BLaER1 treated with 17β-estradiol and CSF1 and Interleukin-3, amounts not matched to agents 10 nM and 100 nM (cell line): ENCODE measurements at regions not wholly inside any gene's neighbourhood (a gene's known extent, or its start where the extent isn't known, plus 50 kb on each side); places are given as distances from the start of the nearest gene placed in this dataset.
A peak's percentile ranks its signal among the peaks of the same experiment; 100 is the strongest.

Source experiments
- H3K27ac ChIP-seq, 11 experiments: shearing (Covaris generic); formaldehyde crosslinking; 2 replicates each; pipeline ENCODE4 v1.8.1; 2022
- H3K27me3 ChIP-seq, 11 experiments: shearing (Covaris generic); formaldehyde crosslinking; 2 replicates each; pipeline ENCODE4 v1.8.1; 2022
- H3K36me3 ChIP-seq, 11 experiments: shearing (Covaris generic); formaldehyde crosslinking; 2 replicates each; pipeline ENCODE4 v1.8.1; 2022
- H3K4me1 ChIP-seq, 10 experiments: shearing (Covaris generic); formaldehyde crosslinking; 2 replicates each; pipeline ENCODE4 v1.8.1; 2022
- H3K4me2 ChIP-seq, 11 experiments: shearing (Covaris generic); formaldehyde crosslinking; 2 replicates each; pipeline ENCODE4 v1.8.1; 2022
- H3K4me3 ChIP-seq, 10 experiments: shearing (Covaris generic); formaldehyde crosslinking; 2 replicates each; pipeline ENCODE4 v1.8.1; 2022
- H3K9ac ChIP-seq, 11 experiments: shearing (Covaris generic); formaldehyde crosslinking; 2 replicates each; pipeline ENCODE4 v1.8.1; 2022
- H3K9me3 ChIP-seq, 11 experiments: shearing (Covaris generic); formaldehyde crosslinking; replicated peaks in 1 of 11; 2 replicates each; pipeline ENCODE4 v1.8.1; 2022
- H4K20me1 ChIP-seq, 11 experiments: shearing (Covaris generic); formaldehyde crosslinking; 2 replicates each; pipeline ENCODE4 v1.8.1; 2022
- Cebpa-rat ChIP-seq, 11 experiments: shearing (Covaris generic); IDR thresholded peaks; 2 replicates each; pipeline ENCODE4 v1.8.1; 2022

GRCh38 chr10:120741396-120741795, 109.8 kb upstream of the WDR11 start:
- Histone ChIP-seq H3K36me3 (no peaks in the 10 kb centered on the region), H3K4me3 (no peak overlapping the region), H3K9ac (no peak overlapping the region), H3K4me1 (peaks cover 0 to 15% (median 0%) of the 10 kb centered on the region in 10 experiments; a peak in 8 of 20 replicates), H4K20me1 (no peaks in the 10 kb centered on the region; a peak in 1 of 22 replicates), H3K27ac (no peak overlapping the region), H3K4me2 (no peak overlapping the region), H3K9me3 (no peaks in the 10 kb centered on the region), H3K27me3 (no peaks in the 10 kb centered on the region)
- TF ChIP-seq Cebpa-rat (IDR thresholded peaks at IDR 0.05), result no peak

- Histone ChIP-seq H3K9me3 (no peaks in the 10 kb centered on the region), H3K4me3 (no peak overlapping the region), H3K9ac (no peak overlapping the region), H3K36me3 (no peaks in the 10 kb centered on the region), H3K27ac (no peak overlapping the region), H3K4me2 (no peak overlapping the region), H4K20me1 (no peaks in the 10 kb centered on the region), H3K4me1 (peaks cover 0 to 20% (median 0%) of the 10 kb centered on the region in 10 experiments; a peak in 8 of 20 replicates), H3K27me3 (no peaks in the 10 kb centered on the region)
- TF ChIP-seq Cebpa-rat (IDR thresholded peaks at IDR 0.05), result no peak
Observed at GRCh38 chr10:120742373-120742772, 108.8 kb upstream of the WDR11 start.

GRCh38 chr10:120744040-120744439, 107.1 kb upstream of the WDR11 start:
- no peak overlapping the region for H3K4me2 ChIP-seq
- no peaks in the 10 kb centered on the region for H4K20me1 ChIP-seq
- H3K9me3 ChIP-seq, result no peaks in the 10 kb centered on the region
- no peak overlapping the region for H3K27ac ChIP-seq
- no peak overlapping the region for H3K9ac ChIP-seq
- peaks cover 0 to 28% (median 0%) of the 10 kb centered on the region in 10 experiments; a peak in 8 of 20 replicates for H3K4me1 ChIP-seq
- H3K4me3 ChIP-seq, result no peak overlapping the region
- no peak for TF ChIP-seq Cebpa-rat (IDR thresholded peaks at IDR 0.05)
- no peaks in the 10 kb centered on the region for H3K27me3 ChIP-seq
- no peaks in the 10 kb centered on the region for H3K36me3 ChIP-seq

- no peaks in the 10 kb centered on the region for H3K27me3 ChIP-seq
- H3K4me3 ChIP-seq, result no peak overlapping the region
- no peak for TF ChIP-seq Cebpa-rat (IDR thresholded peaks at IDR 0.05)
- H3K4me1 ChIP-seq, result peaks cover 0 to 44% (median 11%) of the 10 kb centered on the region in 10 experiments; a peak in 10 of 20 replicates
- peak overlapping the region in 2 of 11 experiments; percentile 41 to 59; a peak in 4 of 22 replicates for H3K27ac ChIP-seq
- no peak overlapping the region for H3K9ac ChIP-seq
- H4K20me1 ChIP-seq, result no peaks in the 10 kb centered on the region
- no peaks in the 10 kb centered on the region for H3K9me3 ChIP-seq
- H3K36me3 ChIP-seq, result no peaks in the 10 kb centered on the region
- H3K4me2 ChIP-seq, result peak overlapping the region in 4 of 11 experiments; percentile 34 to 87 (median 73); a peak in 7 of 22 replicates
Observed at GRCh38 chr10:120746001-120746777, 105.0 kb upstream of the WDR11 start.

- no peaks in the 10 kb centered on the region for H4K20me1 ChIP-seq
- H3K4me1 ChIP-seq, result peaks cover 0 to 46% (median 11%) of the 10 kb centered on the region in 10 experiments; a peak in 10 of 20 replicates
- no peak overlapping the region for H3K9ac ChIP-seq
- H3K27ac ChIP-seq, result no peak overlapping the region
- H3K27me3 ChIP-seq, result no peaks in the 10 kb centered on the region
- no peaks in the 10 kb centered on the region for H3K36me3 ChIP-seq
- peak overlapping the region in 2 of 11 experiments; percentile 79 to 84; a peak in 3 of 22 replicates for H3K4me2 ChIP-seq
- TF ChIP-seq Cebpa-rat (IDR thresholded peaks at IDR 0.05), result no peak
- H3K4me3 ChIP-seq, result no peak overlapping the region
- no peaks in the 10 kb centered on the region for H3K9me3 ChIP-seq
Observed at GRCh38 chr10:120748519-120748918, 102.6 kb upstream of the WDR11 start.

- peak overlapping the region in 3 of 11 experiments; percentile 67 to 82 (median 76); a peak in 5 of 22 replicates for H3K27ac ChIP-seq
- H3K9me3 ChIP-seq, result no peaks in the 10 kb centered on the region
- H3K4me1 ChIP-seq, result peaks cover 0 to 46% (median 11%) of the 10 kb centered on the region in 10 experiments; a peak in 10 of 20 replicates
- H3K4me2 ChIP-seq, result peak overlapping the region in 3 of 11 experiments; percentile 79 to 84 (median 79); a peak in 4 of 22 replicates
- no peaks in the 10 kb centered on the region for H3K36me3 ChIP-seq
- no peaks in the 10 kb centered on the region for H3K27me3 ChIP-seq
- H3K4me3 ChIP-seq, result no peak overlapping the region
- H4K20me1 ChIP-seq, result no peaks in the 10 kb centered on the region
- no peak overlapping the region for H3K9ac ChIP-seq
- no peak for TF ChIP-seq Cebpa-rat (IDR thresholded peaks at IDR 0.05)
Observed at GRCh38 chr10:120749072-120749471, 102.1 kb upstream of the WDR11 start.

- Histone ChIP-seq H3K36me3 (no peaks in the 10 kb centered on the region), H3K4me2 (peak overlapping the region in 6 of 11 experiments; percentile 6 to 84 (median 68); a peak in 11 of 22 replicates), H3K9me3 (no peaks in the 10 kb centered on the region), H3K4me1 (peaks cover 0 to 45% (median 11%) of the 10 kb centered on the region in 10 experiments; a peak in 10 of 20 replicates), H3K27me3 (no peaks in the 10 kb centered on the region), H3K27ac (peak overlapping the region in 5 of 11 experiments; percentile 43 to 82 (median 67); a peak in 9 of 22 replicates), H4K20me1 (no peaks in the 10 kb centered on the region), H3K9ac (peak overlapping the region in 3 of 11 experiments; percentile 23 to 38 (median 24); a peak in 3 of 22 replicates), H3K4me3 (peak overlapping the region in 1 of 10 experiments; percentile 24; a peak in 1 of 20 replicates)
- no peak for TF ChIP-seq Cebpa-rat (IDR thresholded peaks at IDR 0.05)
Observed at GRCh38 chr10:120749856-120750566, 101.2 kb upstream of the WDR11 start.

- Histone ChIP-seq H3K36me3 (no peaks in the 10 kb centered on the region), H3K9ac (no peak overlapping the region), H3K4me2 (no peak overlapping the region), H4K20me1 (no peaks in the 10 kb centered on the region), H3K9me3 (no peaks in the 10 kb centered on the region), H3K4me3 (no peak overlapping the region), H3K27me3 (no peaks in the 10 kb centered on the region), H3K4me1 (peaks cover 0 to 32% (median under 1%) of the 10 kb centered on the region in 10 experiments; a peak in 8 of 20 replicates), H3K27ac (no peak overlapping the region)
- no peak for TF ChIP-seq Cebpa-rat (IDR thresholded peaks at IDR 0.05)
Observed at GRCh38 chr10:120755771-120756170, 95.4 kb upstream of the WDR11 start.

GRCh38 chr10:120760253-120760652, 90.9 kb upstream of the WDR11 start:
- Histone ChIP-seq H3K4me3 (no peak overlapping the region), H3K9ac (no peak overlapping the region), H3K36me3 (no peaks in the 10 kb centered on the region), H3K4me2 (peak overlapping the region in 5 of 11 experiments; percentile 26 to 93 (median 72); a peak in 8 of 22 replicates), H4K20me1 (no peaks in the 10 kb centered on the region), H3K27ac (peak overlapping the region in 4 of 11 experiments; percentile 34 to 61 (median 56); a peak in 7 of 22 replicates), H3K9me3 (no peaks in the 10 kb centered on the region), H3K27me3 (no peaks in the 10 kb centered on the region), H3K4me1 (peaks cover 0 to 49% (median 0%) of the 10 kb centered on the region in 10 experiments; a peak in 8 of 20 replicates)
- TF ChIP-seq Cebpa-rat (IDR thresholded peaks at IDR 0.05), result no peak
